Lower leg skin (tissue), 3 donors: ENCODE measurements at regions not wholly inside any gene's neighbourhood (a gene's known extent, or its start where the extent isn't known, plus 50 kb on each side); places are given as distances from the start of the nearest gene placed in this dataset.

Experiments used
- POLR2A ChIP-seq, 2 donors: fragments of 450-650 bp; IDR thresholded peaks; one replicate each; pipeline ENCODE4 v1.6.1; 2016 to 2017; ENCODE audit warnings: antibody characterized with exemption in 2 of 2, mild to moderate bottlenecking in 1 of 2, moderate library complexity in 1 of 2
- TF ChIP-seq, protein P1 (sequence below), 3 donors: fragments of 450-650 bp; IDR thresholded peaks; one replicate each; pipeline ENCODE4 v1.5.1; 2016; ENCODE audit warnings: antibody characterized with exemption in 3 of 3, mild to moderate bottlenecking in 3 of 3, moderate library complexity in 2 of 3

DNA sequence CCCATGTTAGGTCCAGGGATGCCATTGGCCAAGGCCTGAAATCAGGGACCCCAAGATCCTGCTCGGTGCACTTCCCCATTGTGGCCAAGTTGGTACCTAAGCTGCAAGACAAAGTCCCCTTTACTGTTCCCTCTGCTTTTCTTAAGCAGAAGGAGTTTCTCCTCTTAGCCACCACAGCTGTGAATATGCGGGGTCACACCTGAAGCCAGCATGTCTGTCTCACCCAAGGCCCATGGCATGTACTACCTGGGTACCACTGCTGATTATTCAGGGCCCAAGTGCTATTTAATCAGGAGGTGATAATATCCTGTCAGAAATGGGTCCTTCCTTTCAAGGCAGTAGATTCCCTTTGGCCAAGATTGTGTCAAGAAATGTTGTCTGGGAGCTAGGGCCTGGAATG is 133.9 kb upstream of the DNAH14 start:
- TF ChIP-seq, protein P1, sequence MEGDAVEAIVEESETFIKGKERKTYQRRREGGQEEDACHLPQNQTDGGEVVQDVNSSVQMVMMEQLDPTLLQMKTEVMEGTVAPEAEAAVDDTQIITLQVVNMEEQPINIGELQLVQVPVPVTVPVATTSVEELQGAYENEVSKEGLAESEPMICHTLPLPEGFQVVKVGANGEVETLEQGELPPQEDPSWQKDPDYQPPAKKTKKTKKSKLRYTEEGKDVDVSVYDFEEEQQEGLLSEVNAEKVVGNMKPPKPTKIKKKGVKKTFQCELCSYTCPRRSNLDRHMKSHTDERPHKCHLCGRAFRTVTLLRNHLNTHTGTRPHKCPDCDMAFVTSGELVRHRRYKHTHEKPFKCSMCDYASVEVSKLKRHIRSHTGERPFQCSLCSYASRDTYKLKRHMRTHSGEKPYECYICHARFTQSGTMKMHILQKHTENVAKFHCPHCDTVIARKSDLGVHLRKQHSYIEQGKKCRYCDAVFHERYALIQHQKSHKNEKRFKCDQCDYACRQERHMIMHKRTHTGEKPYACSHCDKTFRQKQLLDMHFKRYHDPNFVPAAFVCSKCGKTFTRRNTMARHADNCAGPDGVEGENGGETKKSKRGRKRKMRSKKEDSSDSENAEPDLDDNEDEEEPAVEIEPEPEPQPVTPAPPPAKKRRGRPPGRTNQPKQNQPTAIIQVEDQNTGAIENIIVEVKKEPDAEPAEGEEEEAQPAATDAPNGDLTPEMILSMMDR (IDR thresholded peaks at IDR 0.05), result no peak
- TF ChIP-seq POLR2A (IDR thresholded peaks at IDR 0.05), result no peak
